H1 (cell line): ENCODE measurements at regions not wholly inside any gene's neighbourhood (a gene's known extent, or its start where the extent isn't known, plus 50 kb on each side); places are given as distances from the start of the nearest gene placed in this dataset.

Experiments used
- CTCF ChIA-PET: fragments of 300-600 bp; sonication (Branson Sonifier 250); formaldehyde crosslinking; loops from one replicate; lab custom pipeline; 2021; ENCODE audit not compliant: partially characterized antibody; lab: Charles Lee
- POLR2A ChIA-PET: fragments of 300-600 bp; sonication (Branson Sonifier 250); formaldehyde crosslinking; loops from one replicate; lab custom pipeline; 2021; ENCODE audit warnings: inconsistent platforms; ENCODE audit not compliant: partially characterized antibody; lab: Charles Lee
- DNase-seq, 2 experiments: peaks; one replicate each; pipeline versions ENCODE4 v3.0.0 to v3.0.0-alpha.2; 2010 to 2022; ENCODE audit warnings: low spot score in 2 of 2, low read depth in 1 of 2, mixed read lengths in 1 of 2
- FAIRE-seq: peaks from 2 replicates; lab custom pipeline; 2011; peaks lifted over from hg19 to GRCh38; lab: Jason Lieb, UNC
- H2AFZ ChIP-seq: 2 replicates; pipeline ENCODE4 v1.8.1; 2012; ENCODE audit warnings: low read length, inconsistent platforms
- H2AK5ac ChIP-seq: 2 replicates; pipeline ENCODE4 v1.6.1; 2013; ENCODE audit warnings: low read depth, low read length
- H2BK120ac ChIP-seq: replicated peaks from 2 replicates; pipeline ENCODE3; 2013; ENCODE audit warnings: low read depth, low read length, inconsistent platforms
- H2BK12ac ChIP-seq: 2 replicates; pipeline ENCODE4 v1.6.1; 2013; ENCODE audit warnings: low read depth, low read length
- H2BK15ac ChIP-seq: 2 replicates; pipeline ENCODE4 v1.6.1; 2013; ENCODE audit warnings: low read length
- H2BK20ac ChIP-seq: 2 replicates; pipeline ENCODE4 v1.6.1; 2013; ENCODE audit warnings: low read length
- H2BK5ac ChIP-seq: 2 replicates; pipeline ENCODE4 v1.6.1; 2013; ENCODE audit warnings: low read depth, low read length
- H3K14ac ChIP-seq: 2 replicates; pipeline ENCODE4 v1.6.1; 2013; ENCODE audit warnings: inconsistent platforms; ENCODE audit not compliant: insufficient read length
- H3K18ac ChIP-seq: 2 replicates; pipeline ENCODE4 v1.6.1; 2013; ENCODE audit warnings: low read length; ENCODE audit errors: extremely low read depth
- H3K23ac ChIP-seq: 2 replicates; pipeline ENCODE4 v1.6.1; 2013; ENCODE audit warnings: inconsistent platforms; ENCODE audit not compliant: insufficient read length
- H3K23me2 ChIP-seq: 2 replicates; pipeline ENCODE4 v1.6.1; 2013; ENCODE audit warnings: low read depth, low read length
- H3K27ac ChIP-seq: 2 replicates; pipeline ENCODE4 v1.6.1; 2011; ENCODE audit warnings: low read depth, low read length, inconsistent platforms
- H3K27me3 ChIP-seq, 4 experiments: replicated peaks in 1 of 4; 1 replicate in 1 of 4; 2 replicates in 3 of 4; pipeline versions ENCODE4 v1.6.1 to v1.8.1; 2011 to 2013; ENCODE audit warnings: low read length in 3 of 4, mild to moderate bottlenecking in 3 of 4, inconsistent platforms in 2 of 4, mixed read lengths in 2 of 4, moderate library complexity in 1 of 4; ENCODE audit not compliant: control insufficient read depth in 3 of 4, insufficient read depth in 3 of 4; ENCODE audit errors: extremely low read depth in 1 of 4
- H3K36me3 ChIP-seq, 4 experiments: 2 replicates each; pipeline versions ENCODE4 v1.6.1 to v1.8.1; 2011 to 2013; ENCODE audit warnings: mild to moderate bottlenecking in 4 of 4, low read length in 3 of 4, moderate library complexity in 2 of 4, control low read depth in 1 of 4, inconsistent platforms in 1 of 4; ENCODE audit not compliant: insufficient read depth in 4 of 4, control insufficient read depth in 2 of 4
- H3K4ac ChIP-seq: replicated peaks from 2 replicates; pipeline ENCODE3; 2013; ENCODE audit warnings: low read length, low read depth, mixed read lengths, inconsistent platforms; ENCODE audit not compliant: insufficient read length
- H3K4me1 ChIP-seq, 4 experiments: replicated peaks in 1 of 4; 1 replicate in 1 of 4; 2 replicates in 3 of 4; pipeline versions ENCODE4 v1.6.1 to v1.8.1; 2011 to 2013; ENCODE audit warnings: low read length in 3 of 4, inconsistent platforms in 2 of 4, mixed read lengths in 1 of 4; ENCODE audit not compliant: insufficient read depth in 4 of 4, control insufficient read depth in 3 of 4
- H3K4me2 ChIP-seq, 2 experiments: 2 replicates each; pipeline versions ENCODE4 v1.6.1 to v1.8.1; 2011 to 2013; ENCODE audit warnings: low read depth in 2 of 2, low read length in 2 of 2, control low read depth in 1 of 2, inconsistent platforms in 1 of 2, mild to moderate bottlenecking in 1 of 2; ENCODE audit not compliant: insufficient read depth in 1 of 2
- H3K4me3 ChIP-seq, 4 experiments: fragments of 200-600, 300-600 bp in 1 of 4; sonication (generic), shearing (Covaris generic), sonication (Bioruptor Twin) in 1 of 4; 2 replicates each; pipeline versions ENCODE4 v1.5.1 to v1.8.1; 2011 to 2016; ENCODE audit warnings: low read length in 4 of 4, low read depth in 3 of 4, control low read depth in 2 of 4, inconsistent platforms in 2 of 4, mild to moderate bottlenecking in 2 of 4, mixed read lengths in 1 of 4, moderate library complexity in 1 of 4; ENCODE audit not compliant: insufficient read depth in 2 of 4; ENCODE audit errors: extremely low read depth in 1 of 4
- H3K56ac ChIP-seq: replicated peaks from 2 replicates; pipeline ENCODE3; 2013; ENCODE audit warnings: low read depth, mild to moderate bottlenecking, mixed read lengths, low read length, inconsistent platforms; ENCODE audit not compliant: insufficient read length
- H3K79me1 ChIP-seq: 2 replicates; pipeline ENCODE4 v1.6.1; 2013; ENCODE audit warnings: low read depth, low read length, control low read depth
- H3K79me2 ChIP-seq, 2 experiments: 2 replicates each; pipeline versions ENCODE4 v1.6.1 to v1.8.1; 2012 to 2013; ENCODE audit warnings: low read length in 2 of 2, mild to moderate bottlenecking in 2 of 2, inconsistent platforms in 1 of 2; ENCODE audit not compliant: insufficient read depth in 2 of 2, control insufficient read depth in 1 of 2
- H3K9ac ChIP-seq, 4 experiments: replicated peaks in 1 of 4; 1 replicate in 1 of 4; 2 replicates in 3 of 4; pipeline versions ENCODE4 v1.6.1 to v1.8.1; 2011 to 2013; ENCODE audit warnings: low read depth in 3 of 4, low read length in 3 of 4, control low read depth in 2 of 4, mild to moderate bottlenecking in 2 of 4, moderate library complexity in 2 of 4, inconsistent platforms in 1 of 4; ENCODE audit errors: extremely low read depth in 1 of 4
- H3K9me3 ChIP-seq, 2 experiments: 2 replicates each; pipeline versions ENCODE4 v1.6.1 to v1.8.1; 2012 to 2013; ENCODE audit warnings: mild to moderate bottlenecking in 2 of 2, moderate library complexity in 2 of 2, control low read depth in 1 of 2, inconsistent platforms in 1 of 2, low read depth in 1 of 2, low read length in 1 of 2, mixed read lengths in 1 of 2; ENCODE audit not compliant: insufficient read depth in 2 of 2
- H4K20me1 ChIP-seq, 2 experiments: replicated peaks in 1 of 2; 2 replicates each; pipeline versions ENCODE3 to v1.8.1; 2011 to 2013; ENCODE audit warnings: inconsistent platforms in 2 of 2, low read length in 2 of 2, mild to moderate bottlenecking in 1 of 2; ENCODE audit not compliant: insufficient read depth in 2 of 2, control insufficient read depth in 1 of 2
- H4K5ac ChIP-seq: 2 replicates; pipeline ENCODE4 v1.6.1; 2013; ENCODE audit warnings: low read length, low read depth, mixed read lengths, inconsistent platforms; ENCODE audit not compliant: insufficient read length
- H4K8ac ChIP-seq: 2 replicates; pipeline ENCODE4 v1.8.0; 2013; ENCODE audit warnings: mild to moderate bottlenecking, moderate library complexity, low read length, inconsistent platforms; ENCODE audit not compliant: insufficient read depth; ENCODE audit errors: extremely low read depth
- H4K91ac ChIP-seq: replicated peaks from 2 replicates; pipeline ENCODE3; 2013; ENCODE audit warnings: low read length, mixed read lengths, inconsistent platforms; ENCODE audit not compliant: insufficient read length
- BCL11A ChIP-seq, 2 experiments: IDR thresholded peaks; one replicate each; pipeline ENCODE4 v1.6.1; 2011; ENCODE audit warnings: low read depth in 2 of 2, low read length in 2 of 2, mild to moderate bottlenecking in 2 of 2
- WGBS, 2 experiments: shearing (Covaris generic) in 1 of 2; methylation state at CpG; one replicate each; pipeline versions ENCODE4 v1.1.6 to v1.1.7; 2013 to 2015; ENCODE audit warnings: low lambda C conversion rate in 2 of 2, mixed read lengths in 2 of 2, inconsistent platforms in 1 of 2, low coverage in 1 of 2, missing lambda C conversion rate in 1 of 2; ENCODE audit not compliant: insufficient replicate concordance in 2 of 2, insufficient coverage in 1 of 2, insufficient read length in 1 of 2; ENCODE audit errors: extremely low coverage in 1 of 2, missing lambda C conversion rate in 1 of 2; 5-methylcytosine and 5-hydroxymethylcytosine counted together

GRCh38 chrX:121106484-121107235 is 59.2 kb downstream of the GLUD2 start:
- H4K20me1 ChIP-seq, result no peaks in the 10 kb centered on the region
- CTCF ChIA-PET, result no interaction called here
- H3K27me3 ChIP-seq, result no peaks in the 10 kb centered on the region
- H3K4me2 ChIP-seq, result no peak overlapping the region
- no peak overlapping the region for H4K91ac ChIP-seq
- H3K4me1 ChIP-seq, result no peaks in the 10 kb centered on the region
- H3K9me3 ChIP-seq, result peaks cover 2 to 24% of the 10 kb centered on the region in 2 experiments; a peak in 2 of 4 replicates
- no peak for TF ChIP-seq BCL11A (IDR thresholded peaks at IDR 0.05; ENCODE audit: low read depth in 2 of 2, low read length in 2 of 2)
- no peak overlapping the region for H3K14ac ChIP-seq
- H3K23me2 ChIP-seq, result no peaks in the 10 kb centered on the region
- H3K9ac ChIP-seq, result no peak overlapping the region
- no peak overlapping the region for H4K5ac ChIP-seq
- no peak for DNase-seq
- no peak overlapping the region for H4K8ac ChIP-seq
- H3K23ac ChIP-seq, result no peak overlapping the region
- H2BK12ac ChIP-seq, result no peak overlapping the region
- H2BK20ac ChIP-seq, result no peak overlapping the region
- H2BK15ac ChIP-seq, result no peak overlapping the region
- H3K36me3 ChIP-seq, result no peaks in the 10 kb centered on the region
- H2AFZ ChIP-seq, result no peak overlapping the region
- no peak overlapping the region for H3K18ac ChIP-seq
- H3K4ac ChIP-seq, result no peak overlapping the region
- no peak overlapping the region for H2BK5ac ChIP-seq
- H3K79me2 ChIP-seq, result no peaks in the 10 kb centered on the region
- H3K4me3 ChIP-seq, result no peak overlapping the region
- POLR2A ChIA-PET, result no interaction called here
- H3K79me1 ChIP-seq, result no peaks in the 10 kb centered on the region
- H2BK120ac ChIP-seq, result no peak overlapping the region
- H2AK5ac ChIP-seq, result no peak overlapping the region
- no peak overlapping the region for H3K27ac ChIP-seq
- H3K56ac ChIP-seq, result no peak overlapping the region
- FAIRE-seq, result no peak
- 82% methylated on average over 7 of the region's 7 CpGs; no CpG with 5 or more reads in 1 of the 2 experiments for WGBS, 2 experiments
